ENCODE measurements at regions not wholly inside any gene's neighbourhood (a gene's known extent, or its start where the extent isn't known, plus 50 kb on each side); places are given as distances from the start of the nearest gene placed in this dataset.

DNA sequence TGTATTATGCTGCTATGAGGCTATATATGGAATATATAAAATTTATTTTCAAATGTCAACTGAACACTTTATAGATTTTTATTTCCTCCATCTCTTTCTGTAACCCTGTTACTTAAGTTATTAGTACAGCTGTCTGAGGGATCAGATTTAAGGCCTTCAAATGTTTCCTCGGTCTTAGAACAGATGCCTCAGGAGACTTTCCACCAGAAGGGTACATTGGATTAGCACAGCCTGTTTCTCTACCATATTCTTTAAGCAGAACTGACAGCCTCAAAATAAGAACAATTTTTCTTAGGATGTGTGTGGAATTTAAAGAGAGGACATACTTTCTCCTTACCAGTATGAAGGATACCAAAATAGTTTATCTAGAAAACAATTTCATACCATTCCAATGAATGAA is 53.0 kb upstream of the HGF start:
- intact Hi-C loops (cut with micrococcal nuclease; ENCODE audit: unreplicated experiment): no loop called here
- POLR2A ChIA-PET: interaction anchor here (1.1 kb wide), 2 partner anchors 13 to 24 kb away, joined by 3 read pairs; no protein-coding TSS in a partner anchor
- CTCF ChIA-PET (ENCODE audit: unreplicated experiment): no interaction called here
- Histone ChIP-seq H3K79me2 (ENCODE audit: insufficient read depth, low read depth, low read length) (no peaks in the 10 kb centered on the region), H3K4me3 (ENCODE audit: low read depth, low read length, poor library complexity, severe bottlenecking) (no peak overlapping the region), H3K9me2 (ENCODE audit: insufficient read depth, low read length) (no peaks in the 10 kb centered on the region), H3K4me2 (ENCODE audit: low read length) (no peak overlapping the region), H3K4me1 (ENCODE audit: insufficient read depth, low read length, poor library complexity, severe bottlenecking) (no peaks in the 10 kb centered on the region), H4K20me1 (ENCODE audit: insufficient read depth, low read length) (no peaks in the 10 kb centered on the region), H3K36me3 (ENCODE audit: insufficient read depth, low read length) (no peaks in the 10 kb centered on the region), H3K27ac (ENCODE audit: low read depth, low read length, poor library complexity, severe bottlenecking) (no peak overlapping the region), H2AFZ (ENCODE audit: low read length) (no peak overlapping the region), H3K9me3 (ENCODE audit: low read length) (no peaks in the 10 kb centered on the region)
- DNase-seq (ENCODE audit: low spot score): no peak
- TF ChIP-seq, protein P1, sequence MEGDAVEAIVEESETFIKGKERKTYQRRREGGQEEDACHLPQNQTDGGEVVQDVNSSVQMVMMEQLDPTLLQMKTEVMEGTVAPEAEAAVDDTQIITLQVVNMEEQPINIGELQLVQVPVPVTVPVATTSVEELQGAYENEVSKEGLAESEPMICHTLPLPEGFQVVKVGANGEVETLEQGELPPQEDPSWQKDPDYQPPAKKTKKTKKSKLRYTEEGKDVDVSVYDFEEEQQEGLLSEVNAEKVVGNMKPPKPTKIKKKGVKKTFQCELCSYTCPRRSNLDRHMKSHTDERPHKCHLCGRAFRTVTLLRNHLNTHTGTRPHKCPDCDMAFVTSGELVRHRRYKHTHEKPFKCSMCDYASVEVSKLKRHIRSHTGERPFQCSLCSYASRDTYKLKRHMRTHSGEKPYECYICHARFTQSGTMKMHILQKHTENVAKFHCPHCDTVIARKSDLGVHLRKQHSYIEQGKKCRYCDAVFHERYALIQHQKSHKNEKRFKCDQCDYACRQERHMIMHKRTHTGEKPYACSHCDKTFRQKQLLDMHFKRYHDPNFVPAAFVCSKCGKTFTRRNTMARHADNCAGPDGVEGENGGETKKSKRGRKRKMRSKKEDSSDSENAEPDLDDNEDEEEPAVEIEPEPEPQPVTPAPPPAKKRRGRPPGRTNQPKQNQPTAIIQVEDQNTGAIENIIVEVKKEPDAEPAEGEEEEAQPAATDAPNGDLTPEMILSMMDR (conservative IDR thresholded peaks at IDR 0.05; ENCODE audit: low read length): no peak
- no peak for TF ChIP-seq EZH2phosphoT487 (IDR thresholded peaks at IDR 0.05; ENCODE audit: borderline replicate concordance, low read depth, low read length)
- no TSS peak for BruUV-seq (replicated peaks)

DNA sequence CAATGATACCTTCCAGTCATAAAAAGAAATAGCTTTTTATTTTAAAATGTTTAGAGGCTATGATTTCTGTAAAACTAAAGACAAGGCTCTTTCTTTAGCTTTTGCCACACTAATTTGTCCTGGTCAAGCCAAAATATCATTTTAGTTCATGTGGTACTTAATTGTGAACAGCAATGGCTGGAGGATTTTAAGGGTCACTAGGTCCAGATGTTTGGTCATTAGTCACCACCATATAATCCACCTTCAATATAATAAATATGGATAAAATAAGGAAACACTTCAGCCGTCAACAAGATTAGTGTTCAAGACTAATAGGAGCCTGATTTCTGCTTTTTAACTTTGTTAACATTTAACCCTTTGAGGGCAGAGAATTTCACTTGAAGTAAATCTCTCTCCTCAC is 50.0 kb upstream of the HGF start:
- H3K79me2 ChIP-seq (ENCODE audit: insufficient read depth, low read depth, low read length): no peaks in the 10 kb centered on the region
- TF ChIP-seq, protein P1 (conservative IDR thresholded peaks at IDR 0.05; ENCODE audit: low read length): no peak
- no peak for TF ChIP-seq EZH2phosphoT487 (IDR thresholded peaks at IDR 0.05; ENCODE audit: borderline replicate concordance, low read depth, low read length)
- no peaks in the 10 kb centered on the region for H4K20me1 ChIP-seq (ENCODE audit: insufficient read depth, low read length)
- no peak overlapping the region for H3K4me3 ChIP-seq (ENCODE audit: low read depth, low read length, poor library complexity, severe bottlenecking)
- no peak overlapping the region for H3K27ac ChIP-seq (ENCODE audit: low read depth, low read length, poor library complexity, severe bottlenecking)
- no peak overlapping the region for H2AFZ ChIP-seq (ENCODE audit: low read length)
- H3K4me1 ChIP-seq (ENCODE audit: insufficient read depth, low read length, poor library complexity, severe bottlenecking): no peaks in the 10 kb centered on the region
- CTCF ChIA-PET (ENCODE audit: unreplicated experiment): no interaction called here
- DNase-seq (ENCODE audit: low spot score): no peak
- no peaks in the 10 kb centered on the region for H3K36me3 ChIP-seq (ENCODE audit: insufficient read depth, low read length)
- no peak overlapping the region for H3K4me2 ChIP-seq (ENCODE audit: low read length)
- no TSS peak for BruUV-seq (replicated peaks)
- intact Hi-C loops (cut with micrococcal nuclease; ENCODE audit: unreplicated experiment): no loop called here
- POLR2A ChIA-PET: interaction anchor here (0.6 to 1.2 kb wide), 3 partner anchors 11 to 53 kb away, joined by 3 to 4 read pairs (median 4); no protein-coding TSS in a partner anchor
- no peaks in the 10 kb centered on the region for H3K9me2 ChIP-seq (ENCODE audit: insufficient read depth, low read length)
- H3K9me3 ChIP-seq (ENCODE audit: low read length): no peaks in the 10 kb centered on the region
